Activated CD4-positive, alpha-beta T cell treated with anti-CD3 and anti-CD28 coated beads for 36 hours (primary cell): ENCODE measurements at regions not wholly inside any gene's neighbourhood (a gene's known extent, or its start where the extent isn't known, plus 50 kb on each side); places are given as distances from the start of the nearest gene placed in this dataset.
A peak's percentile ranks its signal among the peaks of the same experiment; 100 is the strongest.

Source experiments
- ATAC-seq: fragments of 200-7000 bp; cut with Tn5 transposase; one replicate; pipeline ENCODE4 v1.10.0; 2021; ENCODE audit warnings: mild to moderate bottlenecking, moderate library complexity
- CTCF ChIA-PET: fragments of 350-600 bp; sonication (Branson Sonifier 250); formaldehyde crosslinking; loops from one replicate; lab custom pipeline; 2021; ENCODE audit warnings: antibody characterized with exemption; lab: Charles Lee
- POLR2A ChIA-PET: fragments of 350-600 bp; sonication (Branson Sonifier 250); formaldehyde crosslinking; loops from one replicate; lab custom pipeline; 2021; ENCODE audit warnings: antibody characterized with exemption, inconsistent platforms; lab: Charles Lee
- DNase-seq: peaks from one replicate; pipeline ENCODE4 v3.0.0-alpha.2; 2020
- H3K27ac Mint-ChIP-seq: one replicate; pipeline ENCODE4 v1.8.0; 2021; ENCODE audit warnings: mixed read lengths
- H3K27me3 Mint-ChIP-seq: one replicate; pipeline ENCODE4 v1.8.0; 2021; ENCODE audit warnings: mixed read lengths
- H3K36me3 Mint-ChIP-seq: one replicate; pipeline ENCODE4 v1.8.0; 2021; ENCODE audit warnings: low read depth, mixed read lengths
- H3K4me1 Mint-ChIP-seq: one replicate; pipeline ENCODE4 v1.8.0; 2021; ENCODE audit warnings: mixed read lengths
- H3K4me3 Mint-ChIP-seq: one replicate; pipeline ENCODE4 v1.8.0; 2021; ENCODE audit warnings: mild to moderate bottlenecking, moderate library complexity, mixed read lengths
- H3K9me3 Mint-ChIP-seq: one replicate; pipeline ENCODE4 v1.8.0; 2021; ENCODE audit warnings: low read depth, mixed read lengths
- intact Hi-C, 2 experiments: fragments of 100-400 bp; cut with DNase I in 1 of 2; cut with micrococcal nuclease in 1 of 2; formaldehyde crosslinking; loops; one replicate each; pipeline versions ENCODE4 v1.14.2 to v1.15.1; 2022 to 2024; cut with DNase I, micrococcal nuclease

- no peak overlapping the region for H3K27ac Mint-ChIP-seq
- POLR2A ChIA-PET, result no interaction called here
- intact Hi-C loops, result no loop called here
- H3K36me3 Mint-ChIP-seq, result no peaks in the 10 kb centered on the region
- H3K9me3 Mint-ChIP-seq, result no peaks in the 10 kb centered on the region
- DNase-seq, result no peak
- no peak overlapping the region for H3K4me3 Mint-ChIP-seq
- no peak for ATAC-seq
- no peaks in the 10 kb centered on the region for H3K4me1 Mint-ChIP-seq
- CTCF ChIA-PET, result no interaction called here
- H3K27me3 Mint-ChIP-seq, result peaks cover 3% of the 10 kb centered on the region
Observed at GRCh38 chr9:119986713-119987112, 593.3 kb downstream of the CDK5RAP2 start.

DNA sequence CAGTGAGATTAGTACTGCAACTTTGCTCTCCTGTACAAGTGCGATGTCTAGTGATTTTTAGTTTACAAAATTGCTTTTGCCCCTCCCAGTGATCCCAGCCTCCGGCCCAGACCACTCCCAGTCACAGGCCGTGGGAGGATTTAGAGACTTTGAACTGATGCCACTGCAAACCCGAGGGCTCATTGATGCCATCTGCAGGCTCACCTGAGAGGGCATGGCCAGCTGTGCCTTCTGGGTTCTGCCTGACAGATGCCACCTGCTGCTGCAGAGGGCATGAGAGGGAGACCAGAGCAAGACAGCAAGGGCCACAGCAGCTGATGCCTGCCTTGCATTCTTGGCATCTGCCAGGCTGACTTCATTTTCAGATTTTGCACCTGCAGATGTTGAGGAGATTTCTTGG lies 593.8 kb downstream of the CDK5RAP2 start:
- no peak overlapping the region for H3K27ac Mint-ChIP-seq
- no peak overlapping the region for H3K4me3 Mint-ChIP-seq
- ATAC-seq (no peak), DNase-seq (no peak)
- no peaks in the 10 kb centered on the region for H3K36me3 Mint-ChIP-seq
- H3K9me3 Mint-ChIP-seq, result no peaks in the 10 kb centered on the region
- H3K4me1 Mint-ChIP-seq, result no peaks in the 10 kb centered on the region
- ChIA-PET POLR2A (no interaction called here), CTCF (no interaction called here)
- peaks cover 5% of the 10 kb centered on the region for H3K27me3 Mint-ChIP-seq
- intact Hi-C loops, result no loop called here

- Mint-ChIP-seq H3K27me3 (peaks cover 6% of the 10 kb centered on the region), H3K27ac (no peak overlapping the region), H3K36me3 (no peaks in the 10 kb centered on the region), H3K4me3 (no peak overlapping the region), H3K4me1 (peaks cover under 1% of the 10 kb centered on the region), H3K9me3 (no peaks in the 10 kb centered on the region)
- DNase-seq (no peak), ATAC-seq (no peak)
- ChIA-PET CTCF (no interaction called here), POLR2A (no interaction called here)
- intact Hi-C loops, result no loop called here
Observed at GRCh38 chr9:119974026-119974425, 604.8 kb upstream of the BRINP1 start.

DNA sequence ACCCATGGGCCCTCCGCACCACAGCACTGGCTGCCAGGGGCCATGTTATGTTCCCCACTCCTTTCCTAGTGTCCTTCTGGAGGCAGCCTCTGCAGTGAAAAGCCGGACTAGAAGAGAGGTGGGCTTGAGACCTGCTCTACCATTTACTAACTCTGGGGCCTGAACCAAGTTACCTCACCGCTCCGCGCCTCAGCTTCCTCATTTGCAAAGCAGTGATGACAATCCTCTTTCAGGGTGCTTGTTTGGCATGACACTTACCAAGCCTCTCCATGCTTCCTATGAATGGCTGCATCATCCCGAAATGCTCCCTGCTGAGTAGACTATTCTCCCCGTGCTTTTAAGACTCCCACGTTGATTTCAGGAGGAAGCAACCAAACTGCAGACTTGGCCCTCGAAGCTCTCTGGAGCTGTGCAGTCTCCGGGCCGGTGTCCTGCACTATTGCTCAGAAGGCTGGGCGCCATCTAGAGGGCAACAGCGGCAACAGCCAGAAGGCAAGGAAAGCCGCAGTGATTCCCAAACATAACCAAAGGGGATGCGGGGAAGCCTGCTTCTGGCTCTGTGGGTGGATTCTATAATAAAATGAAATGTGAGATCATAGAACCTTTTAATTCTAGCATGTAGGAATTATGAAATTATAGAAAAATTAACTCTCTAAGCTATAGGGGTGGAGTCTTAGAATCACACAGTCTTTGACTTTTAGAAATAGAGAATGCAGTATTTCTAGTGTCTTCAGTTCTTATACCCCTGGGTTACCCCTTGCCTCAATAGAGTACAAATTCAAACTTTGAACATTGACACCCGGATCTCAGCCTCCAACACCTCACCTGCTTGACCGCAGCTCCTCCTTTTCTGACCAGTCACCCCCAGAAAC lies 599.8 kb upstream of the BRINP1 start:
- intact Hi-C loops, result loop anchor here in 1 of 2 experiments (5.0 kb wide), 1 partner anchor 412 kb away; no protein-coding TSS in a partner anchor
- peak; percentile 47 for ATAC-seq
- CTCF ChIA-PET, result interaction anchor here (0.6 to 1.7 kb wide), 10 partner anchors 15 to 1450 kb away, joined by 3 to 6 read pairs (median 3); no protein-coding TSS in a partner anchor

DNA sequence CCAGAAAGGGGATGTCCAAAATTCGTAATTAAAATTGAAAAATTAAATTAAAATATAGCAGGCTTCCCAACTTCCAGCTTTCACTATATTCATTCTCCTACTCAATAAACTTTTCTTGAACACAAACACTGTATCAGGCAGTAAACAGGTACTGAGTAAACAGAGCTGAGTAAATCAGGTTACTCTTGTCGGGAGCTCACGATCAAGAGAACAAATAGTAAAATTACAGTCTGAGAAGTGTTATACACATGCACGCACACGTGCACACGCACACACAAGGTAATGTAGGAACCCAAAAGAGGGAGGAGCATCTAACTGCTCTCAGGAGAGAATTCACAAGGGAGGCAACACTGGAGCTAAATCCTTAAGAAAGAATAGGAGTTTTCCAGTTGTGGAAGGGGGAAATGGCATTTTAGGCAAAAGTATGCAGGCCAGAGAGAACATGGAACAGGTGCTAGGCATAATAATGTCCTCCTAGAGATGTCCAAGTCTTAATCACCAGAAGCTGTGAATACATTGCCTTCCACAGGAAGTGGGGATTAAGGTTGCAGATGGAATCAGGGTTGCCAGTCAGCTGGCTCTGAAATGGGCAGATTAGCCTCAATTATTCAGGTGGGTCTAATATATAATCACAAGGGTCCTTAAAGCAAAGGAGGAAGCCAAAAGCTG lies 598.8 kb upstream of the BRINP1 start:
- CTCF ChIA-PET, result no interaction called here
- H3K27me3 Mint-ChIP-seq, result peaks cover 17% of the 10 kb centered on the region
- POLR2A ChIA-PET, result no interaction called here
- no peak overlapping the region for H3K4me3 Mint-ChIP-seq
- no peaks in the 10 kb centered on the region for H3K9me3 Mint-ChIP-seq
- H3K27ac Mint-ChIP-seq, result no peak overlapping the region
- DNase-seq (no peak), ATAC-seq (no peak)
- H3K36me3 Mint-ChIP-seq, result no peaks in the 10 kb centered on the region
- H3K4me1 Mint-ChIP-seq, result peaks cover 2% of the 10 kb centered on the region
- intact Hi-C loops, result loop anchor here in 1 of 2 experiments (5.0 kb wide), 1 partner anchor 411 kb away; no protein-coding TSS in a partner anchor

More for the DNA sequence above, 599.8 kb upstream of the BRINP1 start:
- Mint-ChIP-seq H3K36me3 (no peaks in the 10 kb centered on the region), H3K27ac (no peak overlapping the region), H3K27me3 (peaks cover 17% of the 10 kb centered on the region), H3K4me3 (no peak overlapping the region), H3K4me1 (peaks cover 2% of the 10 kb centered on the region), H3K9me3 (no peaks in the 10 kb centered on the region)
- POLR2A ChIA-PET, result no interaction called here
- peak; percentile 72 for DNase-seq

- intact Hi-C loops, result loop anchor here in 1 of 2 experiments (5.0 kb wide), 1 partner anchor 513 kb away; no protein-coding TSS in a partner anchor
- ChIA-PET CTCF (no interaction called here), POLR2A (no interaction called here)
- H3K4me1 Mint-ChIP-seq, result no peaks in the 10 kb centered on the region
- no peaks in the 10 kb centered on the region for H3K9me3 Mint-ChIP-seq
- no peak overlapping the region for H3K27ac Mint-ChIP-seq
- peaks cover 22% of the 10 kb centered on the region for H3K27me3 Mint-ChIP-seq
- H3K4me3 Mint-ChIP-seq, result no peak overlapping the region
- DNase-seq (no peak), ATAC-seq (no peak)
- H3K36me3 Mint-ChIP-seq, result no peaks in the 10 kb centered on the region
Observed at GRCh38 chr9:119963798-119964372, 594.6 kb upstream of the BRINP1 start.

- Mint-ChIP-seq H3K4me3 (no peak overlapping the region), H3K27me3 (peaks cover 20% of the 10 kb centered on the region), H3K9me3 (no peaks in the 10 kb centered on the region), H3K4me1 (no peaks in the 10 kb centered on the region), H3K36me3 (no peaks in the 10 kb centered on the region), H3K27ac (no peak overlapping the region)
- ChIA-PET CTCF (no interaction called here), POLR2A (no interaction called here)
- no peak for DNase-seq
- no peak for ATAC-seq
- intact Hi-C loops, result loop anchor here in 1 of 2 experiments (5.0 kb wide), 1 partner anchor 514 kb away; no protein-coding TSS in a partner anchor
Observed at GRCh38 chr9:119963258-119963797, 594.1 kb upstream of the BRINP1 start.

- ChIA-PET POLR2A (no interaction called here), CTCF (no interaction called here)
- intact Hi-C loops, result loop anchor here in 1 of 2 experiments (2.0 to 5.0 kb wide), 2 partner anchors 387 to 515 kb away; no protein-coding TSS in a partner anchor
Observed at GRCh38 chr9:119961774-119962424, 592.7 kb upstream of the BRINP1 start.

GRCh38 chr9:119959846-119960545 lies 590.8 kb upstream of the BRINP1 start:
- H3K9me3 Mint-ChIP-seq, result no peaks in the 10 kb centered on the region
- DNase-seq (no peak), ATAC-seq (no peak)
- no peaks in the 10 kb centered on the region for H3K4me1 Mint-ChIP-seq
- ChIA-PET POLR2A (no interaction called here), CTCF (no interaction called here)
- H3K27ac Mint-ChIP-seq, result no peak overlapping the region
- peaks cover 16% of the 10 kb centered on the region for H3K27me3 Mint-ChIP-seq
- no peaks in the 10 kb centered on the region for H3K36me3 Mint-ChIP-seq
- intact Hi-C loops, result loop anchor here in 1 of 2 experiments (2.0 to 5.0 kb wide), 2 partner anchors 389 to 517 kb away; no protein-coding TSS in a partner anchor
- H3K4me3 Mint-ChIP-seq, result no peak overlapping the region

More at GRCh38 chr9:119961774-119962424, 592.7 kb upstream of the BRINP1 start:
- Mint-ChIP-seq H3K36me3 (no peaks in the 10 kb centered on the region), H3K27me3 (peaks cover 20% of the 10 kb centered on the region), H3K27ac (no peak overlapping the region), H3K9me3 (no peaks in the 10 kb centered on the region), H3K4me3 (no peak overlapping the region), H3K4me1 (no peaks in the 10 kb centered on the region)
- ATAC-seq (no peak), DNase-seq (peak; percentile 39)

GRCh38 chr9:119956111-119956510 lies 586.9 kb upstream of the BRINP1 start:
- Mint-ChIP-seq H3K4me1 (no peaks in the 10 kb centered on the region), H3K27me3 (peaks cover 6% of the 10 kb centered on the region), H3K4me3 (no peak overlapping the region), H3K36me3 (no peaks in the 10 kb centered on the region), H3K27ac (no peak overlapping the region), H3K9me3 (no peaks in the 10 kb centered on the region)
- intact Hi-C loops, result no loop called here
- ATAC-seq, result no peak
- POLR2A ChIA-PET, result no interaction called here
- CTCF ChIA-PET, result no interaction called here
- DNase-seq, result no peak
